Smooth muscle cell (in vitro differentiated cells): ENCODE measurements at regions not wholly inside any gene's neighbourhood (a gene's known extent, or its start where the extent isn't known, plus 50 kb on each side); places are given as distances from the start of the nearest gene placed in this dataset. TPM values are rescaled to one million over a fixed set of nuclear protein-coding genes. Genes with fewer than 3 reads are reported as not detected.
A peak's percentile ranks its signal among the peaks of the same experiment; 100 is the strongest.

ENCODE experiments used
- DNase-seq: peaks from one replicate; lab custom pipeline; 2025; ENCODE audit not compliant: unreplicated experiment; lab: John Stamatoyannopoulos, UW
- H2AFZ ChIP-seq: fragments of 200-600 bp; sonication (generic); 2 replicates; pipeline ENCODE4 v1.6.0; 2016; ENCODE audit warnings: antibody characterized with exemption, low read depth, mild to moderate bottlenecking
- H3F3A ChIP-seq: fragments of 200-600 bp; sonication (generic); 2 replicates; pipeline ENCODE4 v1.6.0; 2017; ENCODE audit warnings: antibody characterized with exemption, low read depth
- H3K27ac ChIP-seq: fragments of 200-600 bp; sonication (generic); 2 replicates; pipeline ENCODE4 v1.5.1; 2016; ENCODE audit warnings: low read depth, mild to moderate bottlenecking
- H3K27me3 ChIP-seq: fragments of 200-600 bp; sonication (generic); 2 replicates; pipeline ENCODE4 v1.6.1; 2016; ENCODE audit warnings: low read depth, mild to moderate bottlenecking
- H3K36me3 ChIP-seq: fragments of 200-600 bp; sonication (generic); 2 replicates; pipeline ENCODE4 v1.5.1; 2016; ENCODE audit warnings: low read depth
- H3K4me1 ChIP-seq: fragments of 200-600 bp; sonication (generic); 2 replicates; pipeline ENCODE4 v1.5.1; 2016; ENCODE audit warnings: low read depth
- H3K4me2 ChIP-seq: fragments of 200-600 bp; sonication (generic); 2 replicates; pipeline ENCODE4 v1.6.0; 2016; ENCODE audit warnings: mild to moderate bottlenecking
- H3K4me3 ChIP-seq: fragments of 200-600 bp; sonication (generic); 2 replicates; pipeline ENCODE4 v1.5.1; 2016; ENCODE audit warnings: mild to moderate bottlenecking
- H3K79me2 ChIP-seq: fragments of 200-600 bp; sonication (generic); 2 replicates; pipeline ENCODE4 v1.6.0; 2016; ENCODE audit warnings: low read depth, mild to moderate bottlenecking
- H3K9ac ChIP-seq: fragments of 200-600 bp; sonication (generic); 2 replicates; pipeline ENCODE4 v1.6.0; 2016; ENCODE audit warnings: low read depth
- H3K9me3 ChIP-seq: fragments of 200-600 bp; sonication (generic); replicated peaks from 2 replicates; pipeline ENCODE4 v1.5.1; 2016; ENCODE audit warnings: low read depth
- H4K20me1 ChIP-seq: fragments of 200-600 bp; sonication (generic); 2 replicates; pipeline ENCODE4 v1.6.0; 2016; ENCODE audit warnings: low read depth
- WGBS: methylation state at CpG from one replicate; pipeline ENCODE4 v1.1.7; 2016; ENCODE audit warnings: low lambda C conversion rate; 5-methylcytosine and 5-hydroxymethylcytosine counted together
- small RNA-seq: library from RNA; depleted of rRNA; stranded (forward); fragments of <200 nt; gene quantifications from one replicate; pipeline ENCODE3, GENCODE V24; 2014
- TF ChIP-seq, protein P1 (sequence below): fragments of 200-600 bp; sonication (generic); IDR thresholded peaks from 2 replicates; pipeline ENCODE4 v1.5.1; 2017; ENCODE audit warnings: borderline replicate concordance, mild to moderate bottlenecking, antibody characterized with exemption; ENCODE audit not compliant: insufficient read depth, poor library complexity, severe bottlenecking

DNA sequence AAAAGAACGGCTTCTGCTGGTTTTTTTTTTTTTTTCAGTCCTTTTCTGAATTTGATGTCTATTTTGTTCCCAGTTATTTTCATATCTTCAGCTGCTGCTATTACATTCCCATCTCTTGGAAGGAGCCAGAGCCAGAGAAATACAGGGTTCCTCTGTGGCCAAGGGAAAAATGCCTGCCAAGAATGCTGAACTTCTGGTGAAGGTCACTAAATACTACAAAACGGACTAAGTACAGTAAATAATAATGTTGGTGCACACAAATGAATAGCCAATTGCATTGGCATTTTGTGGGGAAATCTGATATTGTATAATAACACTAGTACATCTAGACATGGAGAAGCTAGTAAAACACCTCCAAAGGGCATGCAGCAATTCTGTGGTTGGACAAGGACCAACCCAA is 56.3 kb upstream of the ZEB1 start:
- Histone ChIP-seq H3K27ac (peak overlapping the region; percentile 59), H3K9me3 (no peaks in the 10 kb centered on the region), H3K9ac (no peak overlapping the region), H3K4me1 (no peaks in the 10 kb centered on the region), H2AFZ (no peak overlapping the region), H3K79me2 (no peaks in the 10 kb centered on the region), H3K4me2 (peak overlapping the region; percentile 52), H4K20me1 (no peaks in the 10 kb centered on the region), H3K36me3 (no peaks in the 10 kb centered on the region), H3F3A (peaks cover 20% of the 10 kb centered on the region), H3K27me3 (no peaks in the 10 kb centered on the region), H3K4me3 (no peak overlapping the region)
- DNase-seq: no peak
- 89% methylated on average over 2 of the region's 2 CpGs for WGBS
- TF ChIP-seq, protein P1, sequence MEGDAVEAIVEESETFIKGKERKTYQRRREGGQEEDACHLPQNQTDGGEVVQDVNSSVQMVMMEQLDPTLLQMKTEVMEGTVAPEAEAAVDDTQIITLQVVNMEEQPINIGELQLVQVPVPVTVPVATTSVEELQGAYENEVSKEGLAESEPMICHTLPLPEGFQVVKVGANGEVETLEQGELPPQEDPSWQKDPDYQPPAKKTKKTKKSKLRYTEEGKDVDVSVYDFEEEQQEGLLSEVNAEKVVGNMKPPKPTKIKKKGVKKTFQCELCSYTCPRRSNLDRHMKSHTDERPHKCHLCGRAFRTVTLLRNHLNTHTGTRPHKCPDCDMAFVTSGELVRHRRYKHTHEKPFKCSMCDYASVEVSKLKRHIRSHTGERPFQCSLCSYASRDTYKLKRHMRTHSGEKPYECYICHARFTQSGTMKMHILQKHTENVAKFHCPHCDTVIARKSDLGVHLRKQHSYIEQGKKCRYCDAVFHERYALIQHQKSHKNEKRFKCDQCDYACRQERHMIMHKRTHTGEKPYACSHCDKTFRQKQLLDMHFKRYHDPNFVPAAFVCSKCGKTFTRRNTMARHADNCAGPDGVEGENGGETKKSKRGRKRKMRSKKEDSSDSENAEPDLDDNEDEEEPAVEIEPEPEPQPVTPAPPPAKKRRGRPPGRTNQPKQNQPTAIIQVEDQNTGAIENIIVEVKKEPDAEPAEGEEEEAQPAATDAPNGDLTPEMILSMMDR: no peak

DNA sequence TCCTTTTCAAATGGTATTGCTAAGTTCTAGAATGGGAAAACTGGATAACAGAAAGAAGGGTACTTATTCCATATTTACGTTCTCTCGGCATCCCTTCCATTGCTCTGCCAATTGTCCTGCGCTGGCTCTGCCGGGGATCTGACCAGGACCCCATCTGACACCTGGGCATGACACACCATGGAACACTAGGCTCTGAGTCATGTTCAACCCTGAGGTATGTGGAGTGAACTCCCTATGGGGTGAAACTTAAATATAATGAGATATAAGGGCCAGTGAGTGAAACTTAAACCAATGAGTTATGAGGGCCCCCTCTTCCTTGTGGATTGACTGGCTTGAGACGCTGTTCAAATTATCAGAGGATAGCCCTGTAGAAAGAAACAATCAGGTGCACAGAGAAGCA is 55.1 kb upstream of the ZEB1 start:
- Histone ChIP-seq H3K27me3 (no peaks in the 10 kb centered on the region), H3F3A (peaks cover 20% of the 10 kb centered on the region), H2AFZ (no peak overlapping the region), H3K79me2 (no peaks in the 10 kb centered on the region), H4K20me1 (no peaks in the 10 kb centered on the region), H3K9me3 (no peaks in the 10 kb centered on the region), H3K4me3 (no peak overlapping the region), H3K4me1 (no peaks in the 10 kb centered on the region), H3K27ac (no peak overlapping the region), H3K9ac (no peak overlapping the region), H3K36me3 (no peaks in the 10 kb centered on the region), H3K4me2 (no peak overlapping the region)
- TF ChIP-seq, protein P1: no peak
- no peak for DNase-seq
- WGBS: 97% methylated on average over 5 of the region's 5 CpGs

DNA sequence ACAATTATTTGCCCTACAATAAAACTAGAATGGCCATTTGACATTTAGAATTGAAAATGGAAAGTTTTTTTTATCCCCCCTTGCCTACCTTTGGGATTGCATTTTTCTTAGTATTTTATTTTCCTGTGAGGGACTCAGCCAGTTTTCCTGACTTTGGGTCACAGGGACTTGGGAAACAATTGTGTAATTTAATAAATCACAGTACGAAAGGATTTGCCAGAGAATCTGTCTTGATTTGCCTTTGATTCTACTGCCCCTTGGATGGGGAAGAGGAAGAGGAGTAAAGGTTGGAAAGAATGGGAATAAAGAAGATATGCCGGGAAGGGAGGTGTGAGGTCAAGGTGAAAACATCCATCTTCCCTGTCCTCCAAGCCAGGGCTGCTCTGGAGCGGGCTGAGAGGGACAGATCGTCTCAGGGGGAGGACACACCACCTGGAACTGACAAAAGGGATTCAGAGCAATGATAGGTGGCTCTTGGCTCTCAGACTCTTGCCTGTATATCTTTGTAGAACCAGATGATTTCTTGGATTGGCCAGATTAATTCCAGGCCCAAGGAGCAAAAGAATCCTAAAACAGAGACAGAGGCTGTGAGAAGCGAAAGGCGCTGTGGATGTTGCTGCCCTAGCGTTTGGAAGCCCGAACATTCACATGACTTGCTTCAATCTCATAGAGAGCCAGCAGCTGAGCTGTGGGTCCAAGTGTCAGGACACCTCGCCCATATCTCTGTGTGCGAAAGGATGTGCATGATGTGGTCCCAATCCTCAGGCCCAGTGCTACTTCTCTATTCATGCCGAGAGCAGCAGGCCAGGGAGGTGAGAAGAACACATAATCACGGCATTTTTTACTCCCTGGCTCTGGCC is 50.3 kb upstream of the ZEB1 start:
- H3K27ac ChIP-seq: no peak overlapping the region
- no peaks in the 10 kb centered on the region for H3K79me2 ChIP-seq
- no peak overlapping the region for H3K4me2 ChIP-seq
- no peak overlapping the region for H2AFZ ChIP-seq
- H4K20me1 ChIP-seq: no peaks in the 10 kb centered on the region
- no peak overlapping the region for H3K4me3 ChIP-seq
- H3K4me1 ChIP-seq: no peaks in the 10 kb centered on the region
- no peak overlapping the region for H3K9ac ChIP-seq
- no peaks in the 10 kb centered on the region for H3K36me3 ChIP-seq
- no peaks in the 10 kb centered on the region for H3F3A ChIP-seq
- 94% methylated on average over 12 of the region's 12 CpGs for WGBS
- no peaks in the 10 kb centered on the region for H3K27me3 ChIP-seq
- no peaks in the 10 kb centered on the region for H3K9me3 ChIP-seq
- TF ChIP-seq, protein P1: no peak
- no peak for DNase-seq

Small RNA genes lying in the stretch of these regions (small RNA-seq; reads per million reads assigned to genes)
- gene RNA5SP309: not detected
